Mesothelial cell of epicardium (in vitro differentiated cells): ENCODE measurements at regions not wholly inside any gene's neighbourhood (a gene's known extent, or its start where the extent isn't known, plus 50 kb on each side); places are given as distances from the start of the nearest gene placed in this dataset.

Experiments used
- DNase-seq, 2 experiments: peaks; one replicate each; pipeline ENCODE4 v3.0.0; 2021; ENCODE audit warnings: low spot score in 2 of 2; ENCODE audit not compliant: unreplicated experiment in 2 of 2
- H3K27ac Mint-ChIP-seq: 2 replicates; pipeline ENCODE4 v1.8.0; 2021; ENCODE audit warnings: mixed read lengths
- H3K27me3 Mint-ChIP-seq: 2 replicates; pipeline ENCODE4 v1.8.0; 2021; ENCODE audit warnings: low read depth, mixed read lengths
- H3K36me3 Mint-ChIP-seq: 2 replicates; pipeline ENCODE4 v1.8.0; 2021; ENCODE audit warnings: mixed read lengths
- H3K4me1 Mint-ChIP-seq: 2 replicates; pipeline ENCODE4 v1.8.0; 2021; ENCODE audit warnings: mixed read lengths
- H3K4me3 Mint-ChIP-seq: 2 replicates; pipeline ENCODE4 v1.8.0; 2021; ENCODE audit warnings: mild to moderate bottlenecking, moderate library complexity, mixed read lengths
- H3K9me3 Mint-ChIP-seq: 2 replicates; pipeline ENCODE4 v1.8.0; 2021; ENCODE audit warnings: mixed read lengths
- TF ChIP-seq, protein P1 (sequence below): fragments of 200-600 bp; sonication (generic); IDR thresholded peaks from one replicate; pipeline ENCODE4 v1.5.0; 2021; ENCODE audit warnings: antibody characterized with exemption; ENCODE audit not compliant: unreplicated experiment

GRCh38 chr2:7819316-7819715, 862.5 kb upstream of the ID2 start:
- no peaks in the 10 kb centered on the region for H3K27me3 Mint-ChIP-seq
- no peak overlapping the region for H3K4me3 Mint-ChIP-seq
- no peak for DNase-seq
- peaks cover 4% of the 10 kb centered on the region for H3K4me1 Mint-ChIP-seq
- TF ChIP-seq, protein P1, sequence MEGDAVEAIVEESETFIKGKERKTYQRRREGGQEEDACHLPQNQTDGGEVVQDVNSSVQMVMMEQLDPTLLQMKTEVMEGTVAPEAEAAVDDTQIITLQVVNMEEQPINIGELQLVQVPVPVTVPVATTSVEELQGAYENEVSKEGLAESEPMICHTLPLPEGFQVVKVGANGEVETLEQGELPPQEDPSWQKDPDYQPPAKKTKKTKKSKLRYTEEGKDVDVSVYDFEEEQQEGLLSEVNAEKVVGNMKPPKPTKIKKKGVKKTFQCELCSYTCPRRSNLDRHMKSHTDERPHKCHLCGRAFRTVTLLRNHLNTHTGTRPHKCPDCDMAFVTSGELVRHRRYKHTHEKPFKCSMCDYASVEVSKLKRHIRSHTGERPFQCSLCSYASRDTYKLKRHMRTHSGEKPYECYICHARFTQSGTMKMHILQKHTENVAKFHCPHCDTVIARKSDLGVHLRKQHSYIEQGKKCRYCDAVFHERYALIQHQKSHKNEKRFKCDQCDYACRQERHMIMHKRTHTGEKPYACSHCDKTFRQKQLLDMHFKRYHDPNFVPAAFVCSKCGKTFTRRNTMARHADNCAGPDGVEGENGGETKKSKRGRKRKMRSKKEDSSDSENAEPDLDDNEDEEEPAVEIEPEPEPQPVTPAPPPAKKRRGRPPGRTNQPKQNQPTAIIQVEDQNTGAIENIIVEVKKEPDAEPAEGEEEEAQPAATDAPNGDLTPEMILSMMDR, result no peak
- H3K36me3 Mint-ChIP-seq, result no peaks in the 10 kb centered on the region
- H3K9me3 Mint-ChIP-seq, result peaks cover 4% of the 10 kb centered on the region
- H3K27ac Mint-ChIP-seq, result no peak overlapping the region

DNA sequence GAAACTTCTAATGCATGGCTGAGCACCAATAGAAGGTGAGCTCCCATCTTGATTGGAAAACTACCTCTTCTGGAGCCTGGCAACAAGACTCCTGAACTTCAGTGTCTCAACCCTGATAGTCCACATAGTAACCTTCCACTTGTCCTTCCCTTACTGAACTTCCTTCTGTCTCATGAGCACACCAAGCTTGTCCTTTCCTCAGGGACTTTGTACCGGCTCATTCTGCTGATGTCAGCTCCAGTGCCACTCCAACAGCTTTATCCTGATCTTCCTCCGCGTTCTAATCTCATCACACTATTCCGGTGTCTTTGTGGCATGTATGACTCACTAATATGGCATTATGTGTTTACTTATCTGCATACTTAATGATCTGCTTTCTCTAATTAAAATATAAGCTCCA, 862.0 kb upstream of the ID2 start:
- DNase-seq, result no peak
- peaks cover 4% of the 10 kb centered on the region for H3K4me1 Mint-ChIP-seq
- peaks cover under 1% of the 10 kb centered on the region for H3K9me3 Mint-ChIP-seq
- H3K36me3 Mint-ChIP-seq, result no peaks in the 10 kb centered on the region
- no peak overlapping the region for H3K4me3 Mint-ChIP-seq
- no peak overlapping the region for H3K27ac Mint-ChIP-seq
- TF ChIP-seq, protein P1, result no peak
- H3K27me3 Mint-ChIP-seq, result no peaks in the 10 kb centered on the region

DNA sequence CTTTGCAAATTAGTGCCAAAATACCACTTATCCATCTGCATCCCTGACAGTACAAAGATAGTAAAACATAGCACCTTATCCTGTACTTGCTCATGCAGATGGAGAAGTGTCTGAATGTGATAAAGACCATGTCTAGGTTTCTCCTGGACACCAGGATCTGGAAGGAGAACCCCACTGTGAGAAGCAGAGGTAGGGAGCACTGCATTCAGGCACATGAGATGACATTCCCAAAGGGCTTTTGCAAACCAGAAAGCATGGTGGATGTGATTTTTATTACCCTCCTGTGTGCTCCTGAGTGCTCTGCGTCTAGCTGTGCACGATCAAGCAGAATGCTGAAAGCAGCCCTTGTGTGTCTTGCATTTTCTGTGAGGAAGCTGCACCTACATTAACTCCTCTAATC, 857.6 kb upstream of the ID2 start:
- H3K27me3 Mint-ChIP-seq, result no peaks in the 10 kb centered on the region
- no peaks in the 10 kb centered on the region for H3K36me3 Mint-ChIP-seq
- DNase-seq, result no peak
- H3K4me1 Mint-ChIP-seq, result peaks cover 4% of the 10 kb centered on the region
- H3K27ac Mint-ChIP-seq, result no peak overlapping the region
- TF ChIP-seq, protein P1, result no peak
- H3K4me3 Mint-ChIP-seq, result no peak overlapping the region
- H3K9me3 Mint-ChIP-seq, result no peaks in the 10 kb centered on the region

- TF ChIP-seq, protein P1, result no peak
- H3K36me3 Mint-ChIP-seq, result no peaks in the 10 kb centered on the region
- no peaks in the 10 kb centered on the region for H3K9me3 Mint-ChIP-seq
- H3K27ac Mint-ChIP-seq, result peak overlapping the region; percentile 69
- no peaks in the 10 kb centered on the region for H3K27me3 Mint-ChIP-seq
- no peak for DNase-seq
- H3K4me1 Mint-ChIP-seq, result peaks cover 4% of the 10 kb centered on the region
- H3K4me3 Mint-ChIP-seq, result no peak overlapping the region
These were observed 856.1 kb upstream of the ID2 start for GRCh38 chr2:7825591-7826312.

DNA sequence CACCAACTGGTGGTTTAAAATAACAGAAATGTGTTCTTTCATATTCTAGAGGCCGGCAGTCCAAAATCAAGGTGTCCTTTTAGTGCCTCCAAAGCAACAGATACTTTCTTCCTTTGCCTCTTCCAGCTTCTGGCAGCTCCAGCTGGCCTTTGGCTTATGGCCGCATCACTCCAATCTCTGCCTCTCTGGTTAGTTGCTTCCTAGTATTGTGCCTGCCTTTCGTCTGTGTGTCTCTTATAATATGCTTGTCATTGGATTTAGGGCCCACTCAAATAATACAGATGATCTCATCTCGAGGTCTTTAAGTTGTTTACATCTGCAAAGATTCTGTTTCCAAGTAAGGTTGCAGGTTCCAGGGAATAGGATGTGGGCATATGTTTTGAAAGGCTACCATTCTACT, 855.2 kb upstream of the ID2 start:
- Mint-ChIP-seq H3K27me3 (no peaks in the 10 kb centered on the region), H3K4me3 (no peak overlapping the region), H3K27ac (no peak overlapping the region), H3K9me3 (no peaks in the 10 kb centered on the region), H3K36me3 (no peaks in the 10 kb centered on the region), H3K4me1 (peaks cover 4% of the 10 kb centered on the region)
- no peak for DNase-seq
- TF ChIP-seq, protein P1, result no peak

DNA sequence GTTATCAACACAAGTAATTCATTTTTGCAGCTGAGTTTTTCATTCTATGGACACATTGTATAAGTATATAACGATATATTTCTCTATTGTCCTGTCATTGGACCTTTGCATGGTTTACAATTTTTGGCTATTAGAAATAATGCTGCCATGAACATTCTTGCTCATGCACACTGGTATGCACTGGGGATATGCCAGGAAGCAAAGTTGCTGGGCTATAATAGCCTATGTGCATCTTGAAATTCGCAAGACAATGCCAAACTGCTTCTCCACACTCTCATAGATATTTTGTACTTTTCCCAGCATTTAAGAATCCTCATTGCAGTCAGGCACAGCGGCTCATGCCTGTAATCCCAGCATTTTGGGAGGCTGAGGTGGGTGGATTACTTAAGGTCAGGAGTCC, 852.6 kb upstream of the ID2 start:
- TF ChIP-seq, protein P1, result no peak
- Mint-ChIP-seq H3K4me1 (peaks cover 4% of the 10 kb centered on the region), H3K27ac (no peak overlapping the region), H3K27me3 (no peaks in the 10 kb centered on the region), H3K36me3 (no peaks in the 10 kb centered on the region), H3K9me3 (no peaks in the 10 kb centered on the region), H3K4me3 (no peak overlapping the region)
- DNase-seq, result no peak
